Stimulated activated CD8-positive, alpha-beta memory T cell treated with anti-CD3 and anti-CD28 coated beads, Interleukin-12 subunit alpha, Interleukin-12 subunit beta, amount 100 ng/mL, for 4 hours (primary cell): ENCODE measurements at regions not wholly inside any gene's neighbourhood (a gene's known extent, or its start where the extent isn't known, plus 50 kb on each side); places are given as distances from the start of the nearest gene placed in this dataset.
"Not testable (repeated sequence)": the region's sequence is repeated elsewhere in the genome, so short reads cannot be mapped to it uniquely, and the experiment has no call there.

Experiments
- DNase-seq: peaks from one replicate; pipeline ENCODE4 v3.0.0-alpha.2; 2020; ENCODE audit warnings: low read depth

DNA sequence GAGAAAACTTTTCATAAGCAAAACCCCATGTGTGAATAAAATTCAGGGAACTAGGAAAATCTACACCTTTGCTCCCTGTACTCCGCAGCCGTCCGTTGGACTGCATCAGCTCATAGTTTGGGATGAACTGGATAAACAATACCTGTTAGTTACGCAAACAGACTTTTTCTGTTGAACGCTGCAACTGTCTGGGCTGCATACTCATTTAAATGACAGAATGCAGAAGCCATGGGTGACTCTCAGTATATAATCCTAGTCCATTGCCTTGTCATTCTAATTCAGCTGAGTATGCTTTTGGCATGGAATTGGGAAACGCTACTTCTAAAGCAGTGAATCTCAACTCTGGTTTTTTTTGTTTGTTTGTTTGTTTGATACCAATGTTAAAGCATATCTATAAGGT is 151.6 kb downstream of the SLITRK1 start:
- DNase-seq, result no peak

DNA sequence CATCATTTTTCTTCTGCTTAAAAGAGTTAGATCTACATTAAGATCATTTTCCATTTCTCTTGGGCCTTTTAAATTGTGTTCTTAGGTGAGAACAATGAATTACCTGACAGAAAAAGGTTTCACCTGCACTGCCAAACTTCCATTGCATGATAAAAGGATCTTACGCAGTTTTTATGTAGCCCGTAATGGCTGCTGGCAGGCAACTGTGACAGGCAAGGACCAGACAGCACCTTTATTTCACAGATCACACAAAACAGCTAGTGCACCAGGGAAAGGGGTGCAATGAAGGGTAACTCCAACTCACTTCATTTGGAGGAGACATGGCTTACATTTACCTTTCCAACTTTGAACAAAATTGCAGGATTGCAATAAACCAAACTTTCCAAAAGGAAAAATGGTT is 159.8 kb downstream of the SLITRK1 start:
- no peak for DNase-seq

DNA sequence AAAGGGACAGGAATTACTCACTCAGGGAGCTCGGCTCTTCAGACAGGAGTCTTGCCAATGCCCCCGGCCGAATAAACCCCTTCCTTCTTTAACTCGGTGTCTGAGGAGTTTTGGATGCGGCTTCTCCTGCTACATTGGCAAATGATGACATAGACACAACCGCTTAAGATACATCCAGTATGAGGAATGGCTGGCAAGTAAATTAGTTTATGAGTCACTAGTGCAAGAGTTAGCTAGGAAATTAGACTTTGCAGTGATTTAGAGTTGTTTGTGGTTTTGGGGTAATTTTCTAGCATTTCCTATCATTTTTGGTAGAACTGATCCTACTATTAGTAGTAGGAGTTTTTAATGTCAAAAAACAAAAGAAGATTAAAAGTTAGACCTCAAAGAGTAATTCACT is 166.2 kb downstream of the SLITRK1 start:
- DNase-seq, result no peak

DNA sequence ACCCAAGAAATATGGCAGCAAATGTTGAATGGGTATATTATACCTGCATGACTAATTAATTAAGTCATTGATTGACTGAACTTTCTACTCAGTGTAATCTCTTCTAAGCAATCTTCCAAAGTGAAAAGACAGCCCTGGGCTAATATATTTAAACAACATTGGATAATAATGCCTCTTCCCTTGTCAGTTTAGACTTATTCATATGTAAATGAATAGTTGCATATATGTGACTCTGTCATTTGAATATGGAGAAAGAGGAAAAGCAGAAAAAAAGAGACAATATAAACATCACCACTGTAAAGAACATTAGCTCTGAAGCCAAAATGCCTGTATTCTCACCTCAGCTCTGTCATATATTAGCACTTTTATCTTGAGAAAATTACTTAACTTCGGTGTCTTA is 168.0 kb downstream of the SLITRK1 start:
- DNase-seq, result no peak

DNA sequence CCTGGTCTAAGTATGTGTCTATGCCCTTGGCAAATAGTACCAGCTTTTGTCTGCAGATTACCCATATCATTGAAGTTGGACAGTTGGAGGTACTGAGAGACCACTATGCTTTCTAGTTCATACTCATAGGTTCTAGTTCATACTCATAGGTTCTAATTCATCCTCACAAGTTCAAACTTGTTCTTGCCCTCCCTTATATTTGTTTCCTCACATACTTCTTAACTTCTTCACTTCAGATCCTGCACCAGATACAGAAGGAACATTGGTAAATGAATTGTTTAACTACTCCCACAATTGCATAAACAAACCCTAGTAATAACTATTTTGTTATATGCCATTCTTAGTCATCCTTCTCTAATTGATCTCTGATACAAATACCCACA is 172.2 kb downstream of the SLITRK1 start:
- DNase-seq, result no peak

DNA sequence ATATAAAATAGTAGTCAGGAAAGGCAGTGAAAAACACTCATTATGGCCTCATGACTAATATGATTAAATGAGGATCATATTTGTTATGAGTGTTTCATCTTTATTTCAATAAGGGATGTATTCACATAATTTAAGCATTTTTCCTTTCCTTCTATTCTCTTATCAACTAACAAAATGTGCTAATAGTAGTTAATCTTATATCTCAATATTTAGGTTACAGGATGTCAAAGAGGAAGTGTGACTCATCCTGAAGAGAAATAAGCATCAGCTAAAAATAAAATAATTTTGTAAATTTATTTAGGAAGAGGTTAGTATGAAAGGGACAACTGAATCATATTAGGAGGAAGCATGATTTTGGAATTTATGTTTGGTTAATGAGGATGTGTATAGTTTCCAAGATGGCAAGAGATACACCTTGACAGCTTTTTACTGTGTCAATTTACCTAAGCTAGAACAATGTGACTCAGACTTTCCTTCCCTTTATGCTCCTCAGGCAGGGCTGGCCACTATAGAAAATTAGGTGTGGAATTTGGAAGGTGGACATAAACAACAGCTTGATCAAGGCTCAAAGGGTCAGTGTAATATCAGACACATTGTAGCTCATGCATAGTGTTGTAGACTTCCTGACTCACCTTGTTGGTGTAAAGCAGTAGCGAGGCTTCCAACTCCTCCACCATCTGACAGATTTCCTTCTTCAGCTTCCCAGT is 172.7 kb downstream of the SLITRK1 start:
- no peak for DNase-seq

DNA sequence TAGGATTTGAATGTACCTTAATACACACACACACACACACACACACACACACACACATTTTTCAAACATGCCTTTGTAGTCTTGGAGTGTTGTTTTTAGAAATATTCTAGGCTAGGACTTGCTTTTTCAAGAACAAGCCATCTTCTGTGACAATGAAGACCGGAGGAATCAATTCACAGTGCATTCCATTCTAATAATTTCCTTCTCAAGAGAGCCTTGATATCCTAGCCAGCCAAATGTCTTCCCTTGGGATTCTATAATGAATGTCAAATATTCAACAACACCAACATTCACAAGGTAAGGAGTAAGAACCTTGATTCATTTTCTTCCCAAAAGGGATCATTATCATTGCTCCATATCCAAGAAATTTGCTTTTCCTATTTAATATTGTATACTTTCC is 180.3 kb downstream of the SLITRK1 start:
- DNase-seq, result no peak

DNA sequence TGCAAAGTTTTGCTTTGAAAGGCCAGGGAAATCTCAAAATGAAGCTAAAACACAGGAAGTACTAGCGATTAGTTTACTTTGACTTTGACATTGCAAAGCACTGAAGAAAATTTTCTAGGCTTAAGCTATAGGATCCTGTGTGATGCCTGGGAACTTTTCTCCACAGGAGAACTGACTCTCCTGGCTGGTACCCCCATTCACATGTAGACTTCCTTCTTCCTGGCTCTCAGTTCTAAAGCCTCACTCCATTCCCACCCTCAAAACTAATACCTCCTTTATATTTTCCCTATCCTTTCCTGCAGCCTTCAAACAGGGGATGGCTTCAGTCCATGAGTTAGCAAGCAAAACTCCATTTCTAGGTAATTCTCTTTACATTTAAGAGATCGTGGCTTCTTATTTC is 189.5 kb downstream of the SLITRK1 start:
- DNase-seq, result no peak

DNA sequence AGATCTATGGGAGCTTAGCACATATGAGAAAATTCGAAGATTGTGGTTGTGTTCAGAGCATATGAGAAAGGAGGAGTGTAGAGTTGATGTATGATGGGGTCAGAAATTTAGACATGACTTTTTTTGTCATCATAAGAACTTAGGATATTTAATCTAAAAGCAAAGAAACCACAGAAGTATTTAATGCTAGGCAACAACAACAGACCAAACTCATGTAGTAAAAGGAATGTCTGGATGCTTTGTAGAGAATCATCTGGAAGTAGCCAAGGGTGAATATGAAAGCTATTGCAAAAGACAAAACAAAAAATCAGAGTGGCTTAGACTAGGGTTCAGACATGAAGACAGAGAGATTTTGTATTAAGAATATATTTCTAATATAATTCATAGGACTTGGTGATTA is 190.3 kb downstream of the SLITRK1 start:
- no peak for DNase-seq

DNA sequence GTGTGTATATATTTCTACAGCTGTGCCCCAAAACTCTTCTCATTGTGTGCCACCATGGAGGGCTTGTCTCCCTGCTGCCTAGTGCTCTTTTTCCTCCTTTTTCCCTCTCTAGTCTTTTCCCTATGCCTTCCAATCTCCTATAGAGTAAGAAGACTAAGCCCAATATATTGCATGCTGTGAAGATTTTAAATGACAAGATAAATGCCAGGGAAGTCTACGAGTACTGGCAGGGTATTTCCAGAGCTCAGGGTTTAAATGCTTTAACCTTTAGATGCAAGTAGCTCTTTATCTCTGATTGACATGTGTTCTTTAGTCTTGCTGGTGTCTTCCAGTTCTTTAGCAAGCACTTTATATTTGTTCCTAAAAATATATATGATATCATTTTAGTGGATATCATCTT is 200.7 kb downstream of the SLITRK1 start:
- DNase-seq, result no peak

DNA sequence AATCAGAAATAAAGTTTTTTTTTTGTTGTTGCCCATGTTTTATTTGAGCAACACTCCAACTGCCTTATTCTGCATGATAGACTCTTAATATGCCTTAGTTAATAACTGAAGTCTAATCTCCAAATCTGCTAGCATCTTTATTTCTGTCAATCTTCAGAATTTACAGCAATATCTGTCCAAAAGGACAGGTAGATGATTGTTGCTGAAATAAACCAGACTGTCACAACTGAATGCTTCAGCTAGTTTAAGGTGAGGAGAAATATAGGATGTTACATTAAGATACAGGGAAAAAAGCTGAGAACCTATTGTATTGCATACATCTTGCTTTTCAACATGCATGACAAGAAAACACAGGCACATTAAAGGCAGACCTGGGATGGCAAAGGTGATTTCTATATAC is 204.3 kb downstream of the SLITRK1 start:
- DNase-seq, result no peak

DNA sequence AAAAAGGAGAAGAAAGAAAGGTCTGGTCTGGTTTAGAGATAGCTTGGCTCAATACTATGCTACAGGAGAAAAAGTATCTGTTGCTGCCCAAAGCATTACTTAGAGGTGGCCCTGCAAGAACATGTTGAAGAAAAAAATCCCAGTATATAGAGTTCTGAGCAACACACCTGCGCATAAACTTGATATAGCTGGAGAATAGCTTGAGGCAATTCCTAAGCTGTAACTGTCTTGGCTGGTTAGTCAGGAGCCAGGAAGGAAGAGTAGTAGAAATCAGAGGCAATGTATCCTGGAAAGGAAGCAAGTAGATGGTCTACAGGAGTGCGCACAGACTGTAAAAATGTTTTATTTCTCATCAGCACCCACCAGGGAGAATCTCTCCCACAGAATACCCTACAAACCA is 209.7 kb downstream of the SLITRK1 start:
- no peak for DNase-seq

DNA sequence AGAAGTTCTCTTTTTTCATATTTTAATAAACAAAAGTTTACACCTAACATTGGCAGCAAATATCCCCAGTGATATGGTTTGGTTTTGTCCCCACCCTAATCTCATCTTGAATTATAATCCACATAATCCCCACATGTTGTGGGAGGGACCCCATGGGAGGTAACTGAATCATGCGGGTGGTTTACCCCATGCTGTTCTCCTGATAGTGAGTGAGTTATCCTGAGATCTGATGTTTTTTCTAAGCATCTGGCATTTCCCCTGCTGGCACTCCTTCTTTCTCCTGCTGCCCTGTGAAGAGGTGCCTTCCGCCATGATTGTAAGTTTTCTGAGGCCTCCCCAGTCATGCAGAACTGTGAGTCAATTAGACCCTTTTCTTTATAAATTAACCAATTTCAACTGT is 214.7 kb downstream of the SLITRK1 start:
- DNase-seq, result no peak

DNA sequence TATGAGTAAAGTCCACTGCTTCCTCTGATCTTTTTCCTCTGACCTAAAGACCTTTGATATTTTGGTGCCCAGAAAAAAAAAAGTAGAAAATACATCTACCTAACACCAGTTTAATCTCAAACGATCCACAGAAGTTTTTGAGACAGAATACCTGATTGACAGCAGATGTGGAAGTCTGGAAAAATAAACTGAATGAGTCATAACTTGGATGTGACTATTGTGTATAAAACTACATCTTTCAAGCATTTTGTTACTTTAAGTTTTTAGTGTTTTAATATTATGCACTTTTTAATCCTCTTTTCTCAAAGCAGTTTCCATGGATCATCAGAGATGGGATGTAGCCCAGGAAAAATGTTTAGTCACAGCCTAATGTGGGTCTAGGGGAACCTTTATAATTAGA is 216.1 kb downstream of the SLITRK1 start:
- DNase-seq, result no peak

DNA sequence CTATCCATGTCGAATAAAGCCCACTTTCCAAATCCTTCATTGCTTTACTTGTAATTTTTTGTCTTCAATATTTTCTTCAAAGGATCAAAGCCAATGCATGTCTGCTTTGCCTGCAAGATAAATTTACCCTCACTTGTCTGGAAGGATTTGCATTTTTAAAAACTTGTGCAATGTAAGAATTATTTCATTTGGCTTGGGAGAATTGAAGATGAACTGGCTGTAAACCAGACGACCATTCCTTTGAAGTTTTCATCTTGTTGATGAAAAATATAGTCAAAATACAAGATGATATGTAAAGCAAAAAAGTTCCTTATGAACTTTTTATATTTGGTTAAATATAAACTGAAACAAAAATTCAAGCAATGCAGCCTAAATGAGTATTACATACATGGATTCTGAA is 225.0 kb downstream of the SLITRK1 start:
- DNase-seq, result no peak

DNA sequence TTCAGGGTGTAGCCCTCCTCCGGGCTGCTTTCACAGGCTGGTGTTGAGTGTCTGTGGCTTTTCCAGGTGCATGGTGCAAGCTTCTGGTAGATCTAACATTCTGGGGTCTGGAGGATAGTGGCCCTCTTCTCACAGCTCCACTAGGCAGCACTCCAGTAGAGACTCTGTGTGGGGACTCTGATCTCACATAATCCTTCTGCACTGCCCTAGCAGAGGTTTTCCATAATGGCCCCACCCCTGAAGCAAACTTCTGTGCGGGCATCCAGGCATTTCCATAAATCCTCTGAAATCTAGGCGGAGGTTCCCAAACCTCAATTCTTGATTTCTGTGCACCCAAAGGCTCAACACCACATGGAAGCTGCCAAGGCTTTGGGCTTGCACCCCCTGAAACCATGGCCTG is 239.7 kb downstream of the SLITRK1 start:
- DNase-seq, result not testable (repeated sequence)

DNA sequence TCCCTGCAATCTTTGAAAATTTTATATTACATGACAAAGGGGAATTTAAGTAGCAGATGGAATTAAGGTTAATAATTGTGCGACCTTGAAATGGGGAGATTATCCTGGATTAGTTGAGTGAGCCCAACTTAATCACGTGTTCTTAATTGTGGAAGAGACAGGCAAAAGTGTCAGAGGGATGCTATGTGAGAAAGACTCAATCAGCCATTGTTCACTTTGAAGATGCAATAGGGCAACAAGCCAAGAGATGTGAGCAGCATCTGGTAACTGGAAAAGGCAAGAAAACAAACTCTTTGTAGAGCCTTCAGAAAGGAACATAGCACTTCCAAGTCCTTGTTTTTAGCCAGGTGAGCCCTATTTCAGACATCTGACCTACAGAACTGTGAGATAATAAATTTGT is 247.7 kb downstream of the SLITRK1 start:
- DNase-seq, result no peak

DNA sequence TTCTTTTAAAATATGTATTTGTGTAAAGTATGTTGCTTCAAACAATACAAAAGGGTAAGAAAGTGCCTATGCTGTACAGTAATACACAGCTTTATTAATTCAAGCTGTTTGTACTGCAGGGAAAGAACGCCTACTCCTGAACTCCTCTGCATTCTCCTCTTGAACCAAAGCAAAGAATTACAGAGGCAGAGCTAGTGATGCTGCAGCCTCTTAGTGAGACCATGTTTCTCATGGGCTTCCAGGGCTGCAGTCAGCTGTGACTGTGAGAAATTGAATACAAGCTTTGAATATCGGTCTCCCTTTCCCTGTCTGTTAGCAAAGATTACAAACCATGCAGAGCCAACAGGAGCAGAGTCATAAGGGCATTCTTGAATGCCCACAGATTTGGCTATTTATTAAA is 248.5 kb downstream of the SLITRK1 start:
- DNase-seq, result no peak

DNA sequence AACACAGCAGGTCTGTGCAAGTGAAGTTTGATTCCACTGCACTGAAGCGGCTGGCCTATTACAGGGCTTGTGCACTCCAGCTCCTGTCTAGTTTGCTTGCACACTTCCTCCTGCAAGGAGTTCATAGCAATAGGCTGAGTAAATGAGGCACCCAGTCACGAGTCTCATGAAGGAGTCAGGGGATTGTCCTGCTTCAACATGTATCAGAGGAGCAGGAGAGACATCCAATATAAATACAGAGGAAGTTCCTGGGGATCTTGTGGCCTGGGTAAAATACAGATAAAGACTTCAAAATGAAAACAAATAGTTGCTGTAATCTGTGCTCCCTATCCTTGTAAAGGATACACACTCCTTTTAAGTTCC is 259.9 kb downstream of the SLITRK1 start:
- no peak for DNase-seq

DNA sequence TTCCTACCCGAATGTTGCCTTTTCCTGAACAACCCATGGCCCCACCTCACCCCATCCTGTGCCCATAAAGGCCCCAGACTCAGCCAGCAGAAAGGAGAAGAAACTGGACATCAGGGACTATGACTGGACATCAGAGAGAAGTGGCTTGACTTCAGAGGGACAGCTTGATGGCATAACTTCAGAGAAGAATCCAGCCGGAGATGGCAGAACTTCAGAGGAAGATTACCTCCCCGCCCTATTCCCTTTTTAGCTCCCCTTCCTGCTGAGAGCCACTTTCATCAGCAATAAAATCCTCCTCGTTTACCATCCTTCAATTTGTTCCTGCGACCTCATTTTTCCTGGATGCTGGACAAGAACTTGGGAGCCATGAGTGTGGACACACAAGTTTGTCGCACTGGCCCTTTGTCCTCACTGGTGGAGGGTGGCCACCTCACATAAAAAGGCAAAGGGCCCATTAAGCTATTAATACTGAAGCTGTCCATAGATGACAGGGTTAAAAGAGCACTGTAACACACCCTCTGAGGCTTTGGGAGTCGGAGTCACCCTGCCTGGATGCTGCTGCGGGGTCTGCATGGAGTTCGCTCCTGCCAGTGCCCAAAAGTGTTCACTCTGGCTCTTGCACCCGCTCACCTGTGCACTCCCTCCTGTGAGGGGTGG is 260.4 kb downstream of the SLITRK1 start:
- no peak for DNase-seq

DNA sequence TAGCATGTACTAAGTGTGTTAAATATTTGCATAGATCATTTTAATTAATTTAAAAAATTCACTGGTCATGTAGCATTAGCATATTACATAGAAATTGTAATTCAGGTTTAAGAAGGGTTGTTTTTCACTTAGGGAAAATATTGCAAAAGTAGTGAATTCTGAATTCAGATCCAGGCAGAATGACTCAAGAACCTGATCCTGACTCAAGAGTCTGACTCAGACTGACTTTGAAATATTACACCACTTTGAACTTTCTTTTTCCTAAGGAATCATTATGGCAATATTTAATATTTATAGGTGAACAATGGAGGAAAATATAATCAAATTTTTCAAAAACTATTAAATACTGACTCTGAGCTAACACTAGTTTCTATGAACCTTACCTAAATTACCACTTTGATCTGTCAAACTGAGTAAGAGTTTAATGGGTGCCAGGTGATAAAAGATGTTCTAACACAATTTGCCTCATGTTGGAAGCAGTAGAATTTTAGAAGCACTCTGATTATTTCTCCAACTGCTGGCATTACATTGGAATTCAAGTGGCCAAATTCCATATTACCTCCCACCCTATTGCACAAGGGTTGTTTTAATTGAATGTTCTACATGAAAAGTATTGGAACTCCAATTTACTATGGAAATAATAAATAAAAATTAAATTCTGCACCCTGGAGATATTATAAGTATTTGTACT is 261.6 kb downstream of the SLITRK1 start:
- no peak for DNase-seq

DNA sequence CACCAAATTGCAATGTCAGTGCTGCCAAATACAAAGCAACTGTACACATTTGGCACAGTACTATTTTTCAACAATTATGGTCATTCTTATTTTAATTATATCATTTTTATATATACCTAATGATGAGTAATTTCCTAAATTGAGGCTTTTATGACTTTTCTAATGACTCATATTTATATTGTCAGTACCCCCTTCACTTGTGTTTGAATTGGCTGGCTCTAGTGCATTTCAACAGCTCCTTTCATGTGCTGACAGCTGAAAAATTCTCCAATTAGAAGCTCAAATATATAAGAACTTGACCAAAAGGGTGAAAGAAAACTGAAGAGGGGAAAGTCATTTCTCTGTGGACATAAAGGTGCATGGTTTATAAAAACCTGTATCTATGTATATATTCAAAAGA is 263.3 kb downstream of the SLITRK1 start:
- DNase-seq, result no peak

DNA sequence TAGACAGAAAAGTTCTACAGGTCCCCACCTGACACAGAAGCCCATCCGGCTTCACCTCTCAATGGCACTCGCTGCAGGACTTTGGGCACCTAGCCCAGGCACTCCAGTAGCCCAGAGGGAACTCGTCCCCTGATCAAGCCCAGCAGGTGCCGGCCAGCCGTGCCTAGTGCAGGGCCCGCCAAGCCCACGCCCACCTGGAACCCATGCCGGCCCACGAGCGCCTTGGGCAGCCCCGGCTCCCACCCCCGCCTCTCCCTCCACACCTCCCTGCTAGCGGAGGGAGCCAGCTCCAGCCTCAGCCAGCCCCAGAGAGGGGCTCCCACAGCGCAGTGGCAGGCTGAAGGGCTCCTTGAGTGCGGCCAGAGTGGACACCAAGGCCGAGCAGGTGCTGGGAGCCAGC is 268.8 kb downstream of the SLITRK1 start:
- no peak for DNase-seq

DNA sequence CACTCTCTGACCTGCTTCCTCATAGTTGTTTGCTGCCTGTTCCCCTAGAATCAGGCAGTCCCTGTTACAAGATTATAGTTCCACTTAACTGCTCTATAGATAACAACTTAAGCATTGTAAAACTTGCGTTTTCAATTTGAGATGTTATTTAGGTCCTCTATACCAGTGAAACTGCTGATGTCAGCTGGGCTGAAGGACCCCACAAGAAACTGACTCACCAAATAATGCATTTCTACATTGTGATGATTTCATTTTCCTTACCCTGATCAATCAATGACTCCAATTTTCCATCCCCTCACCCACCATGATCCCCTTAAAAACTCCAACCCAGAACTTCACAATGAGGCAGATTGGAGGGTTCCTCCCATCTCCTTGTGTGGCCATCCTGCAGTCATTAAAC is 280.7 kb downstream of the SLITRK1 start:
- no peak for DNase-seq
